ENCODE measurements at regions not wholly inside any gene's neighbourhood (a gene's known extent, or its start where the extent isn't known, plus 50 kb on each side); places are given as distances from the start of the nearest gene placed in this dataset.

- Mint-ChIP-seq H3K9me3 (peaks cover 0 to 20% (median 0%) of the 10 kb centered on the region in 9 donors), H3K4me3 (no peak overlapping the region)
Measured at GRCh38 chr2:204012072-204012653, 75.6 kb downstream of the ICOS start.

GRCh38 chr2:204015118-204015843 lies 78.7 kb downstream of the ICOS start:
- Mint-ChIP-seq H3K27ac (no peak overlapping the region), H3K36me3 (no peaks in the 10 kb centered on the region), H3K4me1 (peaks cover 0 to 4% (median 2%) of the 10 kb centered on the region in 4 donors), H3K9me3 (peaks cover 0 to 10% (median 0%) of the 10 kb centered on the region in 9 donors), H3K4me3 (no peak overlapping the region), H3K27me3 (peaks cover 0 to 2% (median 0%) of the 10 kb centered on the region in 5 donors)
- POLR2A ChIA-PET = no interaction called here
- ATAC-seq (no peak), DNase-seq (no peak)

More at GRCh38 chr2:204012072-204012653, 75.6 kb downstream of the ICOS start:
- H3K4me1 Mint-ChIP-seq = peaks cover 11 to 19% (median 14%) of the 10 kb centered on the region in 4 donors
- no peaks in the 10 kb centered on the region for H3K27me3 Mint-ChIP-seq
- POLR2A ChIA-PET = no interaction called here
- H3K36me3 Mint-ChIP-seq = peaks cover 0 to 7% (median 1%) of the 10 kb centered on the region in 3 donors
- DNase-seq (no peak), ATAC-seq (no peak)
- H3K27ac Mint-ChIP-seq = no peak overlapping the region

- peaks cover 1 to 10% (median 6%) of the 10 kb centered on the region in 4 donors for H3K4me1 Mint-ChIP-seq
- H3K4me3 Mint-ChIP-seq = no peak overlapping the region
- H3K9me3 Mint-ChIP-seq = peaks cover 0 to 10% (median 0%) of the 10 kb centered on the region in 9 donors
- peaks cover 0 to 2% (median 0%) of the 10 kb centered on the region in 5 donors for H3K27me3 Mint-ChIP-seq
- no peak overlapping the region for H3K27ac Mint-ChIP-seq
- POLR2A ChIA-PET = no interaction called here
- DNase-seq = no peak
- no peak for ATAC-seq
- no peaks in the 10 kb centered on the region for H3K36me3 Mint-ChIP-seq
Measured at GRCh38 chr2:204018717-204019116, 82.2 kb downstream of the ICOS start.

DNA sequence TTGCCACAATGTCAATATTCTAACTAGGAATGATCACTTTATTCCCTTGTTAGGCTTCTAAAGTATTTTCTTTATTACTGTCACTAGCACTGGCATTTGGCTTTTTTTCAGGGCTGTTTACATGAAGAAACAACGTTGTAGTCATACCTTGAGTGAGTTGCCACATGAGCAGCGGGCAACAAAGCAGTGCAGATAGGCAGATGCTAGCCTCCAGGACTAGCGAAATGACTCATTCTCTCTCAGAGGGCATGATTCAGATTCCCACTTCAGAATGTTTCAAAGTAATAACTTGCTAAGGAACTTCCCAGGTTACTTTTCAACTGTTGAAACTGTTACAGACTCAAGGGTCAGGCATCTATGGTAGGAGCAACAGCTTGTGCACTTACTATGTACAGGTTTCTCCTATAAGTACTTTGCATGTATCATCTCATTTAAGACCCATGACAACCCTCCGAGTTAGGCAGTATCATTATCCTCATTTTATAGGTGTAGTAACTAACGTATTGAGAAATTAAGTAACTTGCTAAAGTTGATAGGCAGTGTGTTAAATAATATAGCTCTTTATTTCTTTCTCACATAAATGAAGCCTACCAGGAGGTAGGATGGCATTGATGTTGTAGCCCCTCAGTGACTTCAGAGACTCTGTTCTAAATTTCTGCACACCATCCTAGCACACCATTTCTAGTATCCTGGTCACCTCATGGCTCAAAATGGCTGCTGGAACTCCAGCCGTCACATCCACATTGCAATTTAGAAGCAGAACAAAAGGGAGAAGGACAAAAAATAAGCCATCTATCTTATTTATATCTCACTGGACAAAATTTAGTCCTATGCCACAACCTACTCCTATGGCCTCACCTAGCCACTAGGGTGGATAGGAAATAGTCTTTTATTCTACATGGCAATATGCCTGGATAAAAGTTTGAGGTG lies 83.3 kb downstream of the ICOS start:
- peaks cover 0 to 10% (median 0%) of the 10 kb centered on the region in 9 donors for H3K9me3 Mint-ChIP-seq
- no peaks in the 10 kb centered on the region for H3K36me3 Mint-ChIP-seq
- no peak for ATAC-seq
- POLR2A ChIA-PET = interaction anchor here (0.6 kb wide), 2 partner anchors 49 to 801 kb away, joined by 3 read pairs; no protein-coding TSS in a partner anchor
- H3K4me3 Mint-ChIP-seq = no peak overlapping the region
- H3K27ac Mint-ChIP-seq = no peak overlapping the region
- peaks cover 0 to 2% (median 0%) of the 10 kb centered on the region in 5 donors for H3K27me3 Mint-ChIP-seq
- DNase-seq = no peak
- H3K4me1 Mint-ChIP-seq = peaks cover 1 to 10% (median 6%) of the 10 kb centered on the region in 4 donors

DNA sequence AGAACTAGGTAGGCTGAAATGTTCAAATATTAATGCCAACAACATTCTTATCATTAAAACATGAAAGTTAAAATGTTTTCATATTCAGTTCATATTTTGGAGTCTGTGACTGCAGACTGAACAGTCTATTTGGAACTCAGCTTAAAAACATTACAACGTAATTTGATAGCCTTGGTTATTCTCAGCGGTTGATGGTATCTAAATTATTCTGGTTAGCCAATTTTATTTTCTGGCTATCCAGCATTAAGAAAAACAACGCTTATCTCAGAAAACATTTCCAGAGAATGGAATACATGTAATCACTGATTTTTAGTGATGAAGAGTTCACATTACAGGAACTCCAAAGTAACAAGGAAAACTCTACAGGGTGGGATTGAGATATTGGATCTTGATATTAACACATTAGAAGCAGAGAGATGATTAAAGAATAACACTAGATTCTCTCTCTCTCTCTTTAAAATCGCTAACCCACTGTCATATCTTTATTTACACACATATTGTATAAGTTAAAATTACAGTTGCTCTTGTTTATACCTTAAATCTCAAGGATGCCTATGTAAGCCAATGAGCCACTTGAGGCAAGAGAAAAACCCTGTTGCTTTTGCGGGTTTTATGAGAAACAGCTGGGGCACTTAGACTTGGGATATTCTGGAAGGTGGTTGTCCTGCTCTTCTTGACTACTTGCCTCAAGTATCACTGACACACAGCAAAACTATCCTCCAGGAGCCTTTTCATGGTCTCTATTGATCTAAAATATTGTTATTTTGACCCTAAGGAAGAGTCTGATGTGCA lies 84.9 kb downstream of the ICOS start:
- H3K36me3 Mint-ChIP-seq = no peaks in the 10 kb centered on the region
- peaks cover 0 to 10% (median 0%) of the 10 kb centered on the region in 9 donors for H3K9me3 Mint-ChIP-seq
- H3K4me1 Mint-ChIP-seq = peaks cover 1 to 9% (median 5%) of the 10 kb centered on the region in 4 donors
- no peak overlapping the region for H3K4me3 Mint-ChIP-seq
- peaks cover 0 to 2% (median 0%) of the 10 kb centered on the region in 5 donors for H3K27me3 Mint-ChIP-seq
- ATAC-seq (no peak), DNase-seq (no peak)
- no peak overlapping the region for H3K27ac Mint-ChIP-seq
- POLR2A ChIA-PET = no interaction called here

DNA sequence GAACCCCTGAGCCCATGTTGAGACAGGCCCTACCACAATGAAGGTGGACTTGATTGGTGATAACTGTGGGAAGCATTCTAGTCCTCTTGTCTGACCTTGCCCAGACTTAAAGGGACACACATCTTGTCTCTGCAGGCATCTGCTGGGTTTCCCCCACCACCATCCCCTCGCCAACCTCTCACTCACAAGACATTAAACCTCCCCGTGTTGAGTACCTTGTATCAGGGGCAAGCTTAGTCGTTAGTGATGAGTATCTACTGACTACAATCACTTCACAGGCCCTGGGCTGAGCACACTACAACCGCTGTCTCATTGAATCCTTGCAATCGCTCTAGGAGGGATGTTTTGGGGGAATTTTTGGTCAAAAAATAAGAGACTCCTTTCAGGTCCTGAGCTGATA lies 86.0 kb downstream of the ICOS start:
- no peak for DNase-seq
- Mint-ChIP-seq H3K4me3 (no peak overlapping the region), H3K27me3 (peaks cover 0 to 2% (median 0%) of the 10 kb centered on the region in 5 donors), H3K36me3 (no peaks in the 10 kb centered on the region), H3K4me1 (peaks cover 0 to 13% (median 10%) of the 10 kb centered on the region in 4 donors), H3K27ac (peak overlapping the region in 5 of 10 donors; percentile 13 to 81 (median 55)), H3K9me3 (peaks cover 0 to 8% (median 0%) of the 10 kb centered on the region in 9 donors)
- POLR2A ChIA-PET = interaction anchor here (0.7 kb wide), 1 partner anchor 603 kb away, joined by 3 read pairs; no protein-coding TSS in a partner anchor
- no peak for ATAC-seq

- peak in 1 of 10 donors; percentile 2 for DNase-seq
- no peak overlapping the region for H3K4me3 Mint-ChIP-seq
- peaks cover 0 to 3% (median 0%) of the 10 kb centered on the region in 9 donors for H3K9me3 Mint-ChIP-seq
- POLR2A ChIA-PET = interaction anchor here (0.7 kb wide), 1 partner anchor 603 kb away, joined by 3 read pairs; no protein-coding TSS in a partner anchor
- peaks cover 0 to 15% (median 10%) of the 10 kb centered on the region in 4 donors for H3K4me1 Mint-ChIP-seq
- peaks cover 0 to 2% (median 0%) of the 10 kb centered on the region in 5 donors for H3K27me3 Mint-ChIP-seq
- ATAC-seq = peak in 1 of 2 donors; percentile 67
- no peaks in the 10 kb centered on the region for H3K36me3 Mint-ChIP-seq
- H3K27ac Mint-ChIP-seq = peak overlapping the region in 5 of 10 donors; percentile 13 to 73 (median 52)
Measured at GRCh38 chr2:204023088-204023487, 86.5 kb downstream of the ICOS start.

GRCh38 chr2:204024503-204024902 lies 87.9 kb downstream of the ICOS start:
- POLR2A ChIA-PET = no interaction called here
- ATAC-seq (no peak), DNase-seq (no peak)
- H3K27me3 Mint-ChIP-seq = no peaks in the 10 kb centered on the region
- no peak overlapping the region for H3K4me3 Mint-ChIP-seq
- no peaks in the 10 kb centered on the region for H3K36me3 Mint-ChIP-seq
- H3K4me1 Mint-ChIP-seq = peaks cover 0 to 15% (median 10%) of the 10 kb centered on the region in 4 donors
- H3K9me3 Mint-ChIP-seq = peaks cover 0 to 4% (median 0%) of the 10 kb centered on the region in 9 donors
- H3K27ac Mint-ChIP-seq = no peak overlapping the region

GRCh38 chr2:204024906-204025475 lies 88.4 kb downstream of the ICOS start:
- no peak for ATAC-seq
- POLR2A ChIA-PET = no interaction called here
- Mint-ChIP-seq H3K9me3 (peaks cover 0 to 4% (median 0%) of the 10 kb centered on the region in 9 donors), H3K27me3 (no peaks in the 10 kb centered on the region), H3K27ac (no peak overlapping the region), H3K4me1 (peaks cover 0 to 15% (median 10%) of the 10 kb centered on the region in 4 donors), H3K4me3 (no peak overlapping the region), H3K36me3 (no peaks in the 10 kb centered on the region)
- DNase-seq = no peak

DNA sequence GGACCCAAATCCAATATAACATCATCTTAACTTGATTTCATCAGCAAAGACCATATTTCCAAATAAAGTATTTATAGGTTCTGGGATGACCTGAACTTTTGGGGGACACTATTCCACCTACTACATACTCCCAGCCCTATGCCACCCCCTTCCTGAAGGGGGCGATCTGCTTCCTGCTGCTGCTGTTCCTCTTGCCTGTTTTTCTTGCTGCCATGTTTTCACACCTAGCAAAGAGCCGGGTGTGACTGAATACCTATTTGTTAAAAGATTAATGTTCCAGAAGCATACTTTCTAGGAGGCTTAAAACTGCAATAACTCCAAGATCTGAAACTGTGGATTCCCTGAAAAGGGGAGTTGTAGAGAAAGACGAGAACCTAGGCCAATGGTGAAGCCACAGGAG lies 89.7 kb downstream of the ICOS start:
- H3K4me3 Mint-ChIP-seq = no peak overlapping the region
- H3K9me3 Mint-ChIP-seq = peaks cover 0 to 4% (median 0%) of the 10 kb centered on the region in 9 donors
- DNase-seq (no peak), ATAC-seq (no peak)
- peaks cover 0 to 15% (median 10%) of the 10 kb centered on the region in 4 donors for H3K4me1 Mint-ChIP-seq
- no peaks in the 10 kb centered on the region for H3K36me3 Mint-ChIP-seq
- no peaks in the 10 kb centered on the region for H3K27me3 Mint-ChIP-seq
- POLR2A ChIA-PET = no interaction called here
- peak overlapping the region in 2 of 10 donors; percentile 44 to 47 for H3K27ac Mint-ChIP-seq

- no peaks in the 10 kb centered on the region for H3K27me3 Mint-ChIP-seq
- peak in 1 of 2 donors; percentile 57 for ATAC-seq
- H3K9me3 Mint-ChIP-seq = peaks cover 0 to 4% (median 0%) of the 10 kb centered on the region in 9 donors
- H3K27ac Mint-ChIP-seq = peak overlapping the region in 1 of 10 donors; percentile 19
- POLR2A ChIA-PET = no interaction called here
- H3K4me1 Mint-ChIP-seq = peaks cover 0 to 15% (median 10%) of the 10 kb centered on the region in 4 donors
- no peak overlapping the region for H3K4me3 Mint-ChIP-seq
- H3K36me3 Mint-ChIP-seq = no peaks in the 10 kb centered on the region
- peak in 1 of 10 donors; percentile 2 for DNase-seq
Measured at GRCh38 chr2:204027091-204027490, 90.5 kb downstream of the ICOS start.
